SH-SY5Y (cell line): ENCODE measurements at regions not wholly inside any gene's neighbourhood (a gene's known extent, or its start where the extent isn't known, plus 50 kb on each side); places are given as distances from the start of the nearest gene placed in this dataset.

Experiments used
- GATA2 ChIP-seq: IDR thresholded peaks from 2 replicates; pipeline ENCODE4 v1.6.1; 2011; ENCODE audit warnings: mild to moderate bottlenecking, low read depth, low read length
- GATA3 ChIP-seq: IDR thresholded peaks from 2 replicates; pipeline ENCODE4 v1.6.1; 2011; ENCODE audit warnings: low read depth, mild to moderate bottlenecking, low read length, moderate library complexity

GRCh38 chr1:187408212-187409004, 579.7 kb downstream of the PLA2G4A start:
- no peak for TF ChIP-seq GATA2
- no peak for TF ChIP-seq GATA3

DNA sequence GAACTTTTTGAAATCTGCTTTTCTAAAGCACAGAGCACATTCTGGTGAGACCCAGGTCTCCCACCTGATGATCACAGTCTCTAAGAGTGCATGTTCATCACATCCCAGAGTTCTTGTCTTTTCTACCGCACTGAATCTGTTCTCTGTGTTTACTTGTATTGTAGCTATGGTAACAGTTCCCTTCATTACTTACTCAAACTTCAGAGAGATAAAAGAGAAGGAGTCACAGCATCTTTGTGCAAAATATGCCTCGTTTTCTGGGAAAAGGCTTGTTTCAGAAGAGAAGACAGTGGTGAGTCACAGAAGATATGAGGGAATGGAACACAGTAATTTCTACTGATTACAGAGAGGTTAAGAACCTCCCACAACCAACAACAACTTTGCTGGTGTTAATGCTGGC, 580.6 kb downstream of the PLA2G4A start:
- no peak for TF ChIP-seq GATA2
- no peak for TF ChIP-seq GATA3

DNA sequence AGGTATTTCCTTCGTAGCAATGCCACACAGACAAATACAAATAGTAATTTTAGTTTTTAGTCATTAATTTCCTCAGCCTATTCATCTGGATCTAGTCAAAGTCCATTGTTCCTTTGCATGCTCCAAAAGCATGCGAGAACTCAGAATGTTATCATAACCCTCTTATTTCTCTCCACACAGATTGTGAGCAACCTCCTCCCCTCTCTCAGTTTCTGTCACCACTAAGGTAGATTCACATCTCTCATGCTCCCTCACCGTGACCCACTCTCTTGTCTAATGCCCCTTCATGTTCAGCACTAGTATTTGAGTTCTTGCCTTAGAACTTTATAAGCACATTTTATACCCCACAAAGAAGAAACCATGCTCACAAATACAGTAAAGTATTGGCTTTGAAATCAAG, 582.4 kb downstream of the PLA2G4A start:
- no peak for TF ChIP-seq GATA2
- TF ChIP-seq GATA3 = no peak

- TF ChIP-seq GATA2 = no peak
- no peak for TF ChIP-seq GATA3
Measured at GRCh38 chr1:187413405-187414169, 584.8 kb downstream of the PLA2G4A start.

DNA sequence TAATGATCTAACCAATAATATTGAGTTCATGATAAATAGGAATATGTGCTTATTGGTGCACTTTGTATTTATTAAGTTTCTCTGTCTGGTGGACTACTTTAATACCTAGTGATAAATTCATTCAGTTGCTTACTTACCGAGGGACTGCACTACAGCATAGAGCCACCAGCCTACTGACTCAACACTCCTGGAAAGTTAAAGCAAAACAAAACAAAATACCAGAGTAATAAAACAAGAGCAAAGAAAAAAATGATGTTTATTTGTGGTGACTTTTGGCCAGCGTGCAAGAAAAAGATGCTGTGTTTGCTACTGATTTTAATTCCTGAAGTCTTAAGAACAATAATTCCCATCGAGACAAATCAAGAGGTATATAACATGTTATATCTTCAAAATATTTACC, 586.3 kb downstream of the PLA2G4A start:
- TF ChIP-seq GATA2 (no peak), GATA3 (no peak)

DNA sequence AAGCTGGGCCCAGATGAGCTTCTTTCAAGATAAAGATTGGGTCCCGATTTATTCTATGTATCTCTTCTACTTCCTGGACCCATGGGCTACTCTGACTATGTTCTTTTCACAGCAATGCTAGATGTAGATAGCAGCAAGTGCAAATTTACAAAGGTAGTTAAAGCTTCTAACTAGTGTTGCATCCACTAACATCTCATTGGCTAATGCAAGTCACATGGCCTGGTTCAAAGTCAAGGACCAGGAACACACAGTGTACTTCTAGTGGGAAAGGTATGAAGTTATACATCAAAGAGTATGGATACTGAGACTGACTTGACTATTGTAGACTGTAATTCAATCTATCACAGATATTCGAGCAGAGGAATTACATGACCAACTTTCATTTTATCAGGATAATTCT, 588.8 kb downstream of the PLA2G4A start:
- TF ChIP-seq GATA3 (no peak), GATA2 (no peak)

DNA sequence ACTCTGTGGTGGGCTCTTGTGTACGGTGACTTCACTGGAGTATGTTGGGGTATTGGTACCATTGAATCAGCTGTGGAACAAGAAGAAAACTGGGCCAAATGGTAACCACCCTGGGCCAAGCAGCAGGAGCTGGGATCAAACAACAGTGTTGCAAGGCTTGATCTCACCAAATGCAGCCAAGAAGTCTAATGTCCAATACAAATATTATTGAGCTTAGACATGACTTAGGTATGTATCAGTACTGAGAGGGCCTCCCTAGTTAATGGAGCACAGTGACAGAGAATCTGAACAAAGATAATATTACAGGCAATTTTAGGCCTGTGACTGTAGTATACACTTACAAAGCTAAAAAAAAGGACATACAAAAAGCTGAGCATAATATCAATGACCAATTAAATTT, 604.8 kb downstream of the PLA2G4A start:
- TF ChIP-seq GATA3 (no peak), GATA2 (no peak)

DNA sequence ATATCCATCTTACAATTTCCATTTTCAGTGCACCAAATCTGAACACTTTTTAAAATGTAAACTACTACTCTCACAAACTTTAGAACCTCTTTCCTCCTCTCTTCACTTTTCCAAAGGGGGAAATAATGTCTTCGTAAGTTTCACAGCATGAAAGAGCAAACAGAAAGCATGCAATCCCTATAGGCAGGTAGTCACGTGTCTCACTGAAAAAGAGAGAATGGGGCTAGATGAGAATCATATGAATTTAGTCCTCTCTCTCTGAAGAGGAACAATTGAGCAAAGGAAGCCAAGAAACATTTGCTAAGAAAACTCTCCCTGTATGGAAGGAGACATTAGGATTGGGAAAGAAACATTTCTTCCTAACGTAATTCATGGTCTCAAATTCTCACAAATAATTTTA, 613.9 kb downstream of the PLA2G4A start:
- no peak for TF ChIP-seq GATA3

DNA sequence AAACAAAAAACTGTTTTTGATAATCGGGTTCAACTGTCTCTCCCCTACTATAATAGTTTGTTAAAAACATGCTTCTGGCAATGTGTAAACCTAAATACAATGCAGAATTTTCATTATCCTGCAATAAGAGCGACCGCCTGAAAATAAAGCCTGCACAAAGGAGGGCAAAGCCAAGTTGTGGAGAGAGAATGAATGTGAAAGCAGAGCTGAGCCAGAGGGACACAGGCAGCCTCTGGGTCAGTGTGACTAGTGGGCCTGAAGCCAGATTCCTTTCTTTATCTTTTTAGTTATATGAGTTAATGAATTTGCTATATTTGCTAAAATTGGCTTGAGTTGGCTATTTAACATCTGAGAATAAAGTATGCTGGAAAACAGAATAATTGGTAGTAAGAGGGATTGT, 615.2 kb downstream of the PLA2G4A start:
- TF ChIP-seq GATA2 = no peak
- no peak for TF ChIP-seq GATA3

- TF ChIP-seq GATA3 = no peak
- no peak for TF ChIP-seq GATA2
Measured at GRCh38 chr1:187445066-187445465, 616.3 kb downstream of the PLA2G4A start.

- TF ChIP-seq GATA3 (no peak), GATA2 (no peak)
Measured at GRCh38 chr1:187451238-187451637, 622.5 kb downstream of the PLA2G4A start.

GRCh38 chr1:187454010-187454409, 625.3 kb downstream of the PLA2G4A start:
- TF ChIP-seq GATA2 (no peak), GATA3 (no peak)

DNA sequence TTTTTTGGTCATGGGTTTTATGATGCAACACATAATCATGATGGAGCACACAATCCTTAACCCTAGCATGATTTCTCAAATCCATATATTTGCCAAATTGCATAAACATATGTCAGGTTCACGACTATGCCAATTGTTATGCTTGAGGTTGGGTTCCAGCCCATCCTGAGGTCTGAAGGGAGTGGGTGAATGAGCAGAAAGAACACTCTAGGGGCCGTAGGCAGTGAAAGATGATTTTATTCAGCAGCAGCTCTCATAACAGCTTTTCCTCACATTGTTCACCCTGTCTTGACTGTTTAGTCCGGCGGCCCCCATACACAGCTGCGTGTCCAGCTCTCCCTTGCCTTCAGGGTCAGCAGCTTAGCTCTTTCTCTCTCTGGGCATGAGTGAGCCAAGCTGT, 627.7 kb downstream of the PLA2G4A start:
- TF ChIP-seq GATA2 (no peak), GATA3 (no peak)

DNA sequence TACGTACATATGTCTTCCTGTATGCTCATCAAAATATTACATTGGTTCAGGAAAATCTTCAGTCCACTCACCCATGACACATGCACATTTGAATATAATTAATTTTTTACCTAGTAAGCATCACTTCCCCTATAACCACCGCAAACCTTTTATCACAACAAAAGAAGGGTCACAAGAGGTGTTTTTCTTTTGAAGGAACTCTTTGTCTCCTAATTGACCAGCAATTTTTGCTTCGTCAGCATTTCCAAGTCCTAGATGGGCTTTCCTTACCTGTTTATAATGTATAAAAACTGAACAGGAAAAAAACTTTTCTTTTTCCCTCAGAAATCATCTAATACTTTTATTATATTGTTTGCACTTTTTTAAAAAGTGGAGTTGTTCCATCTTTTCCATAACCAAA, 631.3 kb downstream of the PLA2G4A start:
- no peak for TF ChIP-seq GATA3

- TF ChIP-seq GATA3 = no peak
- TF ChIP-seq GATA2 = no peak
Measured at GRCh38 chr1:187464320-187464719, 635.6 kb downstream of the PLA2G4A start.

DNA sequence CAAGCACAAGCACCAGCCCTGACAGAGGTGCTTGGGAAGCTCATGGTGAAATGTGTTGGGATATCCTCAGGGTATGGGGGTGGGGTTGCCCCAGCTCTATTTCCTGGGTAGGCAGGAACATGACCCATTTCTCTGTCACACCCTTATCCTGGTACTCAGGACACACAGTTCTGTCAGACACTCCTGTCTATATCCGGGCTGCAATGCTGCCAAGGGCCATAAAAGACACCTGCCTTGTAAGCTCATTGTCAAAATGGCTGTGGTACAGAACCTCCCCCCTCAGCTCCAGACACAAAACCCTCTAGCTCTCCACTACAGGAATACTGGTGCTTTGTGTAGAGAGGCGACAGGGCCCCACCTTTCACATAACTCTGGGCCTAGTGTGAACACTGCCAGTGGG, 636.7 kb downstream of the PLA2G4A start:
- no peak for TF ChIP-seq GATA2
- no peak for TF ChIP-seq GATA3
